T47D (cell line): ENCODE measurements at regions not wholly inside any gene's neighbourhood (a gene's known extent, or its start where the extent isn't known, plus 50 kb on each side); places are given as distances from the start of the nearest gene placed in this dataset.

Experiments
- DNase-seq, 2 experiments: peaks; one replicate each; pipeline versions ENCODE4 v3.0.0 to v3.0.0-alpha.2; 2011 to 2012; ENCODE audit warnings: low read depth in 1 of 2, low spot score in 1 of 2
- JUND ChIP-seq: IDR thresholded peaks from 2 replicates; pipeline ENCODE4 v1.6.1; 2012; ENCODE audit warnings: low read depth
- in situ Hi-C: cut with HindIII; loops from 2 replicates; pipeline ENCODE4 v1.10.0; 2016; ENCODE audit warnings: low sequenced_read_pairs, low pct_unique_long_range_greater_than_20kb

- peak in 1 of 2 experiments; percentile 22 for DNase-seq
- no peak for TF ChIP-seq JUND
- in situ Hi-C loops: no loop called here
Measured at GRCh38 chr14:103246070-103246469, 88.0 kb upstream of the EIF5 start.

- DNase-seq: no peak
- TF ChIP-seq JUND: no peak
- in situ Hi-C loops: no loop called here
Measured at GRCh38 chr14:103247169-103247606, 86.8 kb upstream of the EIF5 start.

DNA sequence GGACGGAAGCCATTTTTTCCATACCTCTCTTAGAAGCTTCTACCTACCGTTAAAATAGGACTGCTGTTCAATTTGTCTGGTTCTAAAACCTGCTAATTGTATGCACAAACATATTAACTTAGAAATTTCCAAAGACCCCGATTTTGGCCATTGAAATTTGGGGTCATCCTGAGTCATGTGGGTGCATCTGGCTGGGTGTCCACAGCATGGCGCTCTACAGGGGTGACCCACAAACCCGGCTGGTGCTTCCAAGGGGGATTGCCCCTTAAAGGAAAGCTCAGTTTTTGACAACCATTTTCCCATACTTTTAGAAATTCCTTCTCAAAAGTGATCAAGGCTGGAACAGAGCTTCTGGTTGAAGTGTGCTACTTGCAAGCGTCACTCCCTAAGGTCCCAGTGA, 83.9 kb upstream of the EIF5 start:
- in situ Hi-C loops: no loop called here
- no peak for TF ChIP-seq JUND
- no peak for DNase-seq

DNA sequence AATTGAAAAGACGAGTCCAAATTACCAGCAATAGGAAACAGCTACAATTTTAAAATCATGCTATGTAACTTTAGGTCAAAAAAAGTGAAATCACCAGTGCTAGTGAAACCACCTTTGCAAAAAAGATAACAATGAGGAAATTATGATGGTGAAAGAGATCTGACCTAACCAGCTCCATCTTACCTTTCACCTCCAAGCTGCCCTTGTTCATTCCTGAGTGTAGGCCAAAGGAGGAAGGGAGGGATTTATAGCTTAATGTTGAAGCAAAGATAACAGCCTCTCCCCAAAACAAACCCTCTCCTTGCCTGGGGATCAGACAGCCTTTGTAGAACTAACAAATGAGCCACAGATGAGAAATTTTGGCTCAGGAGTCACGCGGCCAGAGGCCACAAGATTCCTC, 83.2 kb upstream of the EIF5 start:
- TF ChIP-seq JUND: no peak
- in situ Hi-C loops: no loop called here
- DNase-seq: no peak

DNA sequence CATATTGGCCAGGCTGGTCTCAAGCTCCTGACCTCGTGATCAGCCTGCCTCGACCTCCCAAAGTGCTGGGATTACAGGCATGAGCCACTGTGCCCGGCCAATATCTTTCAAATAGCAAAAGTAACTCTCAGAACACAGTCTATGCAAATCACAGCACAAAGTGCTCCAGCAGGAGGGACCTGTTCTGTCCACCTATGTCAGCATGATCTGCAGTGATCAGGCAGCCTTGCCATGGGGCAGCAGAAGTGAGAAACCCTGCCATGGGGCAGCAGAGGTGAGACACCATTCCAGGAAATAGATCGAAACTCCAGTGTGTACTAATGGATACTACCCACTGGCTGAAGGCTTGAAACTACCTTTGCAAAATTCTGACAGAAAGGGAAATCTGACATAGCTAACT, 78.5 kb upstream of the EIF5 start:
- in situ Hi-C loops: no loop called here
- no peak for TF ChIP-seq JUND

GRCh38 chr14:103256406-103256805, 77.6 kb upstream of the EIF5 start:
- no peak for TF ChIP-seq JUND
- in situ Hi-C loops: no loop called here
- DNase-seq: no peak

More for the DNA sequence above, 78.5 kb upstream of the EIF5 start:
- peak in 1 of 2 experiments; percentile 81 for DNase-seq

- peak in 1 of 2 experiments; percentile 14 for DNase-seq
- in situ Hi-C loops: no loop called here
- TF ChIP-seq JUND: no peak
Measured at GRCh38 chr14:103257211-103257962, 76.7 kb upstream of the EIF5 start.

DNA sequence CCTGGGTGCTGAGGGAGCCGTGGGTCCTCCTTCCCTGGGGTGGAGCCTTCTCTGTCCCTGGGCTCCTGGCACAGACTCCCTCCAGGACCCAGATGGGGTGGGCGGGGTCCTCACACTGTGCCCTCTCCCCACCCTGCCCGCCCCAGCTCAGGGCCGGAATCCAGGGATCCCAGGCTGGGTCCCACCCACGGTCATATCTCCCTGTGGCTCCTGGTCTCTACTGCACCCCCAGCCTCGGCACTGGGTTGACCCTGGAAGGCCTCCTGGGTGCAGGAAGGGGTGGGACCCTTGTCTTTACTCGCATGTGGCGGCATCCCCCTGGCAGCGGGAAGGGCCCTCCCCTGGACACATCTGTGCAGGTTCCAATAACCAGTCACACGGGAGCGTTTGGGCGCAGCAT, 75.8 kb upstream of the EIF5 start:
- TF ChIP-seq JUND: no peak
- no peak for DNase-seq
- in situ Hi-C loops: no loop called here

GRCh38 chr14:103259184-103259583, 74.9 kb upstream of the EIF5 start:
- in situ Hi-C loops: no loop called here
- TF ChIP-seq JUND: no peak
- no peak for DNase-seq

DNA sequence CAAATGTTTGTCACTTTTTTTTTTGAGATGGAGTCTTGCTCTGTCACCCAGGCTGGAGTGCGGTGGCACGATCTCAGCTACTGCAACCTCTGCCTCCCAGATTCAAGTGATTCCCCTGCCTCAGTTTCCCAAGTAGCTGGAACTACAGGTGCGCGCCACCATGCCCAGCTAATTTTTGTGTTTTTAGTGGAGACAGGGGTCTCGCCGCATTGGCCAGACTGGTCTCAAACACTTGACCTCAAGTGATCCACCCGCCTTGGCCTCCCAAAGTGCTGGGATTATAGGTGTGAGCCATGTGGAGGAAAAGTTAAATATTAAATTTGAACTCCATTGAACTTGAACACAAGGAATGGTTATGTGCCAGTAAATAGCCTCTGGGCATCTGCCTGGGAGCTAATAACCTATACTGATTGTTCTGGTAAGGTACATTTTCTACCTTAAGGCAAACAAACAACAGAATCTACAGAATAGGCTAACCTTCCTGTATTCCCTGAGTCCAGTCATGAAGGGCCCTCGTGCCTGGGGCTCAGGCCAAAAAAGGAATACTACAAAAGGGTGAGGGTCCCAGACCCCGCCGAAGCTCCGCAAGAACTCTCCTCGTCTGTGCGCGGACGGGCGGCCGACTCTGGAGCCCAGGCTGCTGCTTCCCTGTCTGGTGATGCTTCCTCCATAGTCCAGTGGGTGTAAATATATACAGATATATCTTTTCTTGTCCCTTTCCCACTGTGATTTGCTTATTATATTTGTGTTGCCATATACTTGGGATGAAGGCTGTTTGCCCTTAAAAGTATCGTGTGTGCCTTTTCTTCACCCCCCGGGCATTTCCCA, 74.0 kb upstream of the EIF5 start:
- TF ChIP-seq JUND: no peak
- in situ Hi-C loops: no loop called here
- peak in 1 of 2 experiments; percentile 55 for DNase-seq

- no peak for TF ChIP-seq JUND
- in situ Hi-C loops: no loop called here
- peak in 1 of 2 experiments; percentile 69 for DNase-seq
Measured at GRCh38 chr14:103260629-103261124, 73.4 kb upstream of the EIF5 start.

GRCh38 chr14:103267226-103267910, 66.7 kb upstream of the EIF5 start:
- in situ Hi-C loops: no loop called here
- no peak for DNase-seq
- no peak for TF ChIP-seq JUND
